ENCODE measurements at regions not wholly inside any gene's neighbourhood (a gene's known extent, or its start where the extent isn't known, plus 50 kb on each side); places are given as distances from the start of the nearest gene placed in this dataset.
"Not testable (repeated sequence)": the region's sequence is repeated elsewhere in the genome, so short reads cannot be mapped to it uniquely, and the experiment has no call there.

DNA sequence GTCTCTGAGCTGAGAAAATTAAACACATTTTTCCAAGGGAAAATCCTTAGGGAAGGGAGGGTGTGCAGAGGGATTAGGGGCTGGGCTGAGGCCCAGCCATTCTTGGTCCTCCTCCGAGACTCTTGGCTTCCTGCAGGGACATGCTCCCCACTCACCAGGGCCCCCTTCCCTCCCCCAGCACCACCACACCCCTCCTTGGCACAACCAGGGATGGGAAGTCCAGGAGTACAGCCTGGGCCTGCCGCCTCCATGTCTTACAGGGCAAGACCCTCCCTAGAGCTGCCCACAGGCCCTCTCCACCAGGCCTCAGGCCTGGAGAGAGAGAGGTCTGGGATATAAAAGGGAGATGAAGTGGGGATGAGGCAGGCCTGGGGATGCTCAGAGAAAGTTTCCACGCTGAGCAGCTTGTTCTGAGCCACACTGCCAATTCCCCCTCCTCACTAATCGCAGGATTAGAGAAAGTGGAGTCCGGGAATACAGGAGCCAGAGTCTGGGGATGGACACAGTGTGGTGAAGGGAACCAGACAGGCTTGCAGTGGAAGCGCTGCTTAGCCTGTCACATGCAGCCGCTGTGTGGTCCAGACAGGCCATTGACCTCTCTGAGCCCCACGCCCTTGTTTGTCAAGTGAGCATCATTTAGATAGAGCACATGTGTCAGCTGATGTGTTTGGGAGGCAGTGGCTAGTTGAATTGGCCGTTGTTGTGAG, 105.5 kb downstream of the MRPL14 start:
- H3K9me3 Mint-ChIP-seq: no peaks in the 10 kb centered on the region
- peaks cover 10 to 21% of the 10 kb centered on the region in 2 donors for H3K27me3 Mint-ChIP-seq
- DNase-seq (ENCODE audit: low spot score): no peak
- no peaks in the 10 kb centered on the region for H3K36me3 Mint-ChIP-seq
- H3K4me3 Mint-ChIP-seq: no peak overlapping the region
- no peak overlapping the region for H3K27ac Mint-ChIP-seq
- no peaks in the 10 kb centered on the region for H3K4me1 Mint-ChIP-seq (ENCODE audit: low read depth in 2 of 2)
- no peak for ATAC-seq

DNA sequence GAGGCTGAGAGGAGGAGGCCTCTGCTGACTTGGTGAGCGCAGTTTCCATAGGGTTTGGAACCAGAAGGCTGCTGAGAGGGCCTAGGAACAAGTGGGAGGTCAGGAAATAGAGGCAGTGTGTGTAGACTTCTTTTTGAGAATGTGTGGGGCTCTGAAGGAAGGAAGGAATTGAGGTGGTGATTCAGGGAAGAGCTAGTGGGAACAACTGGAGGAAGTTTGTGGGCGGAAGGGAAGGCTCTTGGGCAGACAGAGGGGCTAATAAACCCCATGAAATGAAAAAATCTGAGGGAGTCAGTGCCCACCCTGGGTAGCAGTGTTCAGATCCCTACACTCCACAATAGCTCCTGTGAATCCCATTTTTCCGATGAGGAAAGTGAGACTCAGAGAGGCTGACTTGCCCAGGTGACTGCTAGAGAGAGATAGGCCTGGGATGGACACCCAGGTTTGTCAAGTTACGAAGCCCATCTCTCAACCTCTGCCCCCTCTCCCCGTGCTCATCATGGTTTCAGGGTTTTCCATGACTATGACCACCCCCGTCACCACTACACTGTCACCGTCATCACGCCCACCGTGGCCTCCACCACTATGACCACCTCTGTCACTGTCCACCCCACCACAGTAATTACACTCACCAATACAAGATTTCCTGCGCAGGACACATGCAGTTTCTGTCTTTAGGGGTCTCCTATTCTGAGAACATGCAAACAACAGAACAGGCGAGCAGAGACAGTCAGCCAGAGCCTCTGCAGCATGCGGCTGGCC, 106.4 kb downstream of the MRPL14 start:
- Mint-ChIP-seq H3K4me3 (no peak overlapping the region), H3K27ac (no peak overlapping the region), H3K27me3 (peaks cover 10 to 16% of the 10 kb centered on the region in 2 donors), H3K36me3 (no peaks in the 10 kb centered on the region), H3K9me3 (no peaks in the 10 kb centered on the region), H3K4me1 (ENCODE audit: low read depth in 2 of 2) (no peaks in the 10 kb centered on the region)
- ATAC-seq (no peak), DNase-seq (ENCODE audit: low spot score) (no peak)

DNA sequence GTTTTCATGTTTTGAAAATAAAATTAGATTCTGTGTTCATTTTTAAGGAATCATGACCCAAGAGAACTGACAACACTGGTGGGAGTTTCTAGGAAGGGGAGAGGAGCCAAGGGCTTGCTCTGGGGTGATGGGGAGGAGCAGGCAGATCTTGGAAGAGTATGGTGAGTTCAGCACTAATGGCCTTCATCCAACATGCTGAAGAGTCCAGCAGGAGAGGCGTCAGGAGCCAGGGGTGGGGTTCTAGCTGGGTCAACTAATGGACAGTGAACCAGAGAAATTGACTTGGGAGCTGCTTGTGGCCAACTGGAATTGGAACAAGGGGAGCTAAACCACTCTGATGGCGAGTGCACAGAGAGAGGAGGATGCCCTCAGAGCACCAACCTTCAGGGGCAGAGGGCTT, 107.1 kb downstream of the MRPL14 start:
- Mint-ChIP-seq H3K27ac (no peak overlapping the region), H3K36me3 (no peaks in the 10 kb centered on the region), H3K27me3 (peaks cover 10 to 20% of the 10 kb centered on the region in 2 donors), H3K9me3 (no peaks in the 10 kb centered on the region), H3K4me3 (no peak overlapping the region), H3K4me1 (ENCODE audit: low read depth in 2 of 2) (no peaks in the 10 kb centered on the region)
- ATAC-seq: no peak
- no peak for DNase-seq (ENCODE audit: low spot score)

DNA sequence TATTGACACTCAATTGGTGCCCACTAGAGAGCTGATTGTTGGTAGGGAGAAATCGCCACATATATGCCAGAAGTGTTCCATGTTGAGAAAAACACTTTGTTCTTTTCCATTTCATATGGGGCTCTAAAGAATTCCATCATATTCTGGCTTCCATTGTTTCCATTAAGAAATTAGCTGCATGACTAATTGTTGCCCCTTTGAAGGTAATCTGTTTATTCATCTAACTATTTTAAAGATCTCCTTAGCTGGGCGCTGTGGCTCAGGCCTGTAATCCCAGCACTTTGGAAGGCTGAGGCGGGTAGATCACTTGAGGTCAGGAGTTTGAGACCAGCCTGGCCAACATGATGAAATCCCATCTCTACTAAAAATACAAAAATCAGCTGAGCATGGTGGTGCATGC, 109.9 kb downstream of the MRPL14 start:
- H3K9me3 Mint-ChIP-seq; DNase-seq (ENCODE audit: low spot score); H3K27ac Mint-ChIP-seq; ATAC-seq; H3K4me1 Mint-ChIP-seq (ENCODE audit: low read depth in 2 of 2); H3K4me3 Mint-ChIP-seq; H3K36me3 Mint-ChIP-seq: not testable (repeated sequence)
- peaks cover 16 to 38% of the 10 kb centered on the region in 2 donors for H3K27me3 Mint-ChIP-seq

DNA sequence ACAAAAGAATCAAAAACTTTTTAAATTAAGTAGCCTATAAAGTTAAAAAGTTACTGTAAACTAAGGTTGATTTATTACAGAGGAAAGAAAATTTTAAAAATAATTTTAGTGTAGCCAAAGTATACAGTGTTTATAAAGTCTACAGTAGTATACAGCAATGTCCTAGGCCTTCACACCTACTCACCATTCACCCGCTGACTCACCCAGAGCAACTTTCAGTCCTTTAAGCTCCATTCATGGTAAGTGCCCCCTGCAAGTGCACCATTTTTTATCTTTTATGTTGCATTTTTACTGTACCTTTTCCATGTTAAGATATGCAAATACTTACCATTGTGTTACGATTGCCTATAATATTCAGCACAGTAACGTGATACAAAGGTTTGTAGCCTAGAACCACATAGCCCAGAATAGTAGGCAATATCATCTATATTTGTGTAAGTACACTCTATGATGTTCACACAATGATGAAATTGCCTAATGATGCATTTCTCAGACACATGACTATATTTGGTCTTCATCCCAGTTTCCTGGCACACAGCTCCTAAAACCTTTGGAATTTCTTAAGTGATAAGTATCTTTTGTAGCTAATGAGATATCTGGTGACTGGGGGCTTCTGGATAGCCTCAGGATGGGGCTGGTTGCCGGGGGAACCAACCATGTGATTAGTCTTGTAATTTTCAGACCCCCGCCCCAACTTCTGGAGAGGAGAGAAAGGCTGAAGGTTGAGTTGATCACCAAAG, 111.0 kb downstream of the MRPL14 start:
- H3K9me3 Mint-ChIP-seq: no peaks in the 10 kb centered on the region
- no peak overlapping the region for H3K4me3 Mint-ChIP-seq
- peaks cover 6% of the 10 kb centered on the region in 2 donors for H3K4me1 Mint-ChIP-seq (ENCODE audit: low read depth in 2 of 2)
- H3K27ac Mint-ChIP-seq: no peak overlapping the region
- peaks cover 19 to 45% of the 10 kb centered on the region in 2 donors for H3K27me3 Mint-ChIP-seq
- DNase-seq (ENCODE audit: low spot score) (no peak), ATAC-seq (no peak)
- no peaks in the 10 kb centered on the region for H3K36me3 Mint-ChIP-seq

DNA sequence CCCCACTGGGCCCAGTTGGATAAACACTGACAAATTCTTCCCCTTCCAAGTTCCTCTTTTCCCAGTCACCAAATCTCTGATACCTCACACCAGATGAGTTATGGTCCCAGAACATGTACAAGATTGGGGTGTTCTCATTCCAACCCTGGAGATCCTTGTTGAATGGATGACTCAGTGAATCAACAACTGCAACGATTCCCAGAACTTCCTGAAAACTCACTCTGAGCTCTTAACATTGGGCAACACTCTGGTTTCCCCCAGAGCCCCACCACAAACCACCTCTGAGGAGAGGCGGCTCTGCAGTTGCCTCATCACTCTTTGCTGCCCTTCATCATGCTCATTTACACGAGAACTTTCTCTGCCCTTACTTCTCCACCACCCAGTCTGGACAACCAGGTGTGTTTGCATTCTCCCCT, 115.2 kb downstream of the MRPL14 start:
- no peak for DNase-seq (ENCODE audit: low spot score)
- no peak overlapping the region for H3K4me3 Mint-ChIP-seq
- no peaks in the 10 kb centered on the region for H3K9me3 Mint-ChIP-seq
- peaks cover 22 to 50% of the 10 kb centered on the region in 2 donors for H3K27me3 Mint-ChIP-seq
- no peaks in the 10 kb centered on the region for H3K36me3 Mint-ChIP-seq
- H3K4me1 Mint-ChIP-seq (ENCODE audit: low read depth in 2 of 2): peaks cover 6% of the 10 kb centered on the region in 2 donors
- ATAC-seq: peak; percentile 39 to 70
- H3K27ac Mint-ChIP-seq: peak overlapping the region in 1 of 2 donors; percentile 8

DNA sequence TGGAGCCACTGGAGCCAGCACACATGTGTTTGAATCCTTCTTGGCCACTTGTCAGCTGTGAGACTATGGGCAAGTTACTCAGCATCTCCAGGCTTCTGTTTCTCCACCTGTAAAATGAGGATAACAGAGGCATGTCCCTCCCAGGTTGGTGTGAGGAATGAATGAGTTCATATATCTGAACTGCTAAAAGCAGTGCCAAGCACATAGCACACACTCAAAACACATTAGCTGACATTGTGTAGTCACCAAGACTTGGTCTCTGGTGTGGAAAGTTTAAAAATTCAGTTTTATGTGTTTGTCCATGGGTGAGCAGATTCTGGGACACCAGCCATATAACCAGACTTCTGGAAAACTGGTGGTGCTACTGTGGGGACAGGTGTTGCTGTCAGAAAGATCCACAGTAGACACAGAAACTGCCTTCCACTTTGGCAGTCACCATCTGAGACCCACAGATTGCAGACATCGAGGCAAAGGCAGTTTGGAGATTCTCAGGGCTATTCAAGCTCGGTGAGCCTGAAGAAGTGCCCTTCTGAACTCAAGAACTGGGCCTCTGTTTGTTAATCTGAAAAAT, 115.8 kb downstream of the MRPL14 start:
- H3K27ac Mint-ChIP-seq: no peak overlapping the region
- no peaks in the 10 kb centered on the region for H3K9me3 Mint-ChIP-seq
- H3K27me3 Mint-ChIP-seq: peaks cover 25 to 54% of the 10 kb centered on the region in 2 donors
- peaks cover 6% of the 10 kb centered on the region in 2 donors for H3K4me1 Mint-ChIP-seq (ENCODE audit: low read depth in 2 of 2)
- DNase-seq (ENCODE audit: low spot score): no peak
- no peak for ATAC-seq
- H3K4me3 Mint-ChIP-seq: no peak overlapping the region
- H3K36me3 Mint-ChIP-seq: no peaks in the 10 kb centered on the region

DNA sequence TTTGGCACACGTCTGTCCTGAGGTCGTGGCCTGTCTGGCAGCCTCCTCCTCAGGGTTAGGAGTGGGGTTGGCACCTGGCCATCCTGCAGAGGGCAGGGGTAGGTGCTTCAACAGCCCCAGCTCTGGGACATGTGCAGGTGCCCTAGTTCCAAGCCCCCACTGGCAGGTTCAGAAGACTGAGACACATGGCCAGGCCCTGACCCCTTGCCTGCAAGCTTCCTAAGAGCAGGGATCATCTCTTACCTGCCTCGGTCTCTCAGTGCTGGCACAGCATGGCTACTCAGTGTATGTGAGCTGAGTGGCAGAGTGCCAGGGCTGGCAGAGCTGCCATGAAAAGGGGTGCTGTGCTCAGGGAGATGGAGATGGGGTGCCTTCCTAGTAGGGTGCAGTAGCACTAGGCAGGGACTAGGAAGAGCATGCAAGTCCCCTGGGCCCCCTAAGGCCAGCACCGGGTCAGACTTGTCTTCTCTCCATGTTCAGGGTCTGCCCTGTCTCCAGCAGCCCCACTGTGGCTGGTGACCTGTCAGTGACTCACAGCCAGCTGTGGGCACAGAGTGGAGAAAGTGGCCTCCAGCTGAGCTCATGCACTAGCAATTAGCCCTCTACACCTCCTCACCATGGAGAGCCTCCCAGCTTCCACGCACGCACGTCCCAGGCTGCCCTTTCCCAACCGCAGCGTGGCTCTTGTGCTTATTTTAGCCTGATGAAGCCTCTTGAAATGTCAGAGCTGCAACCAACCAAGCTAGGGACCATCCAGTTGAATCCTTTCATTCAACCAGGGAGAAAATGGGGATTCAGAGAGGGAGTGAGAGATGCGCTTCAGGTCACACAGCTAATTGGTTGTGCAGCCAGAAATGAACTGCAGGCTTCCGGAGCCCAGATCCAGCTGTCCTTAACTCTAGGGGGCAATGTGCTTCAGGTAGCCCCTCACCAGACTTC, 116.6 kb downstream of the MRPL14 start:
- Mint-ChIP-seq H3K27ac (no peak overlapping the region), H3K4me3 (no peak overlapping the region), H3K4me1 (ENCODE audit: low read depth in 2 of 2) (peaks cover 6% of the 10 kb centered on the region in 2 donors), H3K36me3 (no peaks in the 10 kb centered on the region), H3K27me3 (peaks cover 31 to 56% of the 10 kb centered on the region in 2 donors), H3K9me3 (no peaks in the 10 kb centered on the region)
- ATAC-seq (peak; percentile 64 to 69), DNase-seq (ENCODE audit: low spot score) (no peak)

DNA sequence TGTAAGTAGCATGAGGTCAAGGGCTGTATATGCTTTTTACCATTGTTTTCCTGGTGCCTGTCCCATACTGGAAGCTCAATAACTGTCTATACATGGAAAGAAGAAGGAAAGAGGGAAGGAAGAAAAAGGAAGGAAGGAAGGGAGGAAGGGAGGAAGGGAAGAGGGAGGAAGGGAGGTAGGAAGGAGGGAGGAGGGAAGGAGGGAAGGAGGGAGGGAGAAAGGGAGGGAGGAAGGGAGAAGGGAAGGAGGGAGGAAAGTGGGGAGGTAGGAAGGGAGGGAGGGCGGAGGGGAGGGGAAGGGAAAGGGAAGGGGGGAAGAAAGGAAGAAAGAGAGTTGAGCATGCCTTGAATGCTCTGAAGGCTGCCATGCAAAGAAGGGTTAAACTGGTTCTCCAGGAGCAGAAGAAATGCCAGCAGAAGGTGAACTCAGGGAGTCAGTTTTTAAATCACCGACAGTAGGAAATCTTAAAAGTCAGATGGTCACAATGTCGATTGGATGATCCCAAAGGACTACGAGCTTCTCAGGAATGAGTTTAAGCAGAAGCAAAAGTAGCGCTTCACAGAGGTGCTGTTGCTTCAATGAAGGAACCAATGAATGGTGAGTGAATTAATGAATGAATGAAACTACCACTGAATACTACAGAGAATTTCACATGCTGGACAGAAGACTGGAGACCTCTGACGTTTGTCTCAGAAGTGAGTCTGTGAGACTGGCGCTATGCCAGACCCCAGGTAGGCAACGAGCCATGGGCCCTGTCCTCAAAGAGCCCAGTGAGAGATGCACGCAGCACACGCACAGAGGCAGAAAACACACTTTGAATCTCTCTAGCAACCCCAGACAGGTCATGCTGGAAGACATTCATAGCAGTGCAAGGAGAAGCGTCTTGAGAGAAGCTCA, 117.6 kb downstream of the MRPL14 start:
- no peak overlapping the region for H3K27ac Mint-ChIP-seq
- no peaks in the 10 kb centered on the region for H3K36me3 Mint-ChIP-seq
- H3K4me1 Mint-ChIP-seq (ENCODE audit: low read depth in 2 of 2): peaks cover 6% of the 10 kb centered on the region in 2 donors
- H3K27me3 Mint-ChIP-seq: peaks cover 34 to 52% of the 10 kb centered on the region in 2 donors
- H3K4me3 Mint-ChIP-seq: no peak overlapping the region
- ATAC-seq: no peak
- no peaks in the 10 kb centered on the region for H3K9me3 Mint-ChIP-seq
- no peak for DNase-seq (ENCODE audit: low spot score)

DNA sequence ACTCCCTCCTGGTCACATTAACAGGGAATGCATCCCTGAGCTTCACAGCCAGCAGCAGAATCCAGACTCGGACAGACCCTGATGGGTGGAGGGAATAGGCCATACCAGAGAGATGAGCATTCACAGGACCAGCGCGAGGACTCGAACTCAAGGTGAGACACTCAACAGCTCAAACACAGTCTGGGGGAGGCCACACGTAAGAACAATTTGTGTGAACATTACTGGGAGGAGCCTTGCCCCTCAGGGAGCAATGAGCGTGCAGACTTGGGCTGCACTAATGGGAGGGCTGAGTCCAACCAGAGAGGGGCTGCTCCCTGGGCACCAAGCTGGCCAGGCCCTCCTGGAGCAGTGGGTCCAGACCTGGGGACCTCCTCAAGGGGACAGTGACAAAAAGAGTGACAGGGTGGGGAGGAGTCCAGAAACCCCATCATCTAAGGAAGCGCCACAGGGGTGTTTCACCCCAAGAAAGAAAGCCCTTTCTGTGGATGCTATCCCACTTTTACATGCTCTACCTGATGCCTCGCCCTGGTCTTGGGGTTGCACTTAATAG, 118.4 kb downstream of the MRPL14 start:
- ATAC-seq: no peak
- no peak for DNase-seq (ENCODE audit: low spot score)
- H3K4me3 Mint-ChIP-seq: no peak overlapping the region
- H3K27me3 Mint-ChIP-seq: peaks cover 37 to 52% of the 10 kb centered on the region in 2 donors
- H3K4me1 Mint-ChIP-seq (ENCODE audit: low read depth in 2 of 2): peaks cover 6% of the 10 kb centered on the region in 2 donors
- no peak overlapping the region for H3K27ac Mint-ChIP-seq
- H3K36me3 Mint-ChIP-seq: no peaks in the 10 kb centered on the region
- H3K9me3 Mint-ChIP-seq: no peaks in the 10 kb centered on the region

DNA sequence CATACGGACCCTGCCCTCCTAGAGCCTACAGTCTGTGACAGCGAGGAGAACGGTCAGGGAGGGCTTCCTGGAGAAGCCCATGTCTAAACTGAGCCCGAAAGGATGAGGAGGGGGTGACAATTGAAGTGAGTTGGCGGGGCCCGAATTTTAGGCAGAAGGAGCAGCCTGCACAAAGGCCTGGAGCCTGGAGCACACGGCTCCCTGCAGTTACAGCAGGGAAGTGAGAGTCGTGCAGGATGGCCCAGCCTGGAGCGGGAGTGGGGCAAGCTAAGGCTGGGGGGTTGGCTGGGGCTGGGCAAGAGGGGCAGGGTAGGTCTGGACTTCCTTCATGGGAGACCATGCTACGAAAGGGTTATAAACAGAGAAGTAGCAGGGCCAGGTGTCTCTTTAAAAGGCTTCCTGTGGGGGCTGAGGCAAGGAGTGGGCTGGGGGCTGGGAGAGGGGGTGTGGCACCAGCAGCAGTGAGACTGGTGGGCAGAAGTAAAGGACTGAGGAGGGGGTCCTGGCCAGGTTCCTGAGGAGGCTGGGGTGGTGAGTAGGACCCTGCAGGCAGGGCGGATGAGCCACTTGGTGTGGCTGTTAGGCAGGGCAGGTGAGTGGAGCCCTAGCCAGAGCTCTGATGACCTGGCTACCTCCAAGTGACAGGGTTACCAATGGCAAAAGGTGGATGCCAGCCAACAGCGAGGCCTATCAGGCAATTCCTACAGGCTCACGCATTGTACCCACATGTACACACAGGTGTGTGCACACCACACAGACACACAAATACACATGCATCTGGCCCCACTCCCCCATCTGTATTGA, 119.2 kb downstream of the MRPL14 start:
- H3K4me3 Mint-ChIP-seq: no peak overlapping the region
- no peaks in the 10 kb centered on the region for H3K36me3 Mint-ChIP-seq
- no peak for ATAC-seq
- H3K27me3 Mint-ChIP-seq: peaks cover 31 to 46% of the 10 kb centered on the region in 2 donors
- peaks cover 6% of the 10 kb centered on the region in 2 donors for H3K4me1 Mint-ChIP-seq (ENCODE audit: low read depth in 2 of 2)
- no peak overlapping the region for H3K27ac Mint-ChIP-seq
- no peak for DNase-seq (ENCODE audit: low spot score)
- H3K9me3 Mint-ChIP-seq: no peaks in the 10 kb centered on the region
